Trophoblast cell (in vitro differentiated cells and primary cell): ENCODE measurements at regions not wholly inside any gene's neighbourhood (a gene's known extent, or its start where the extent isn't known, plus 50 kb on each side); places are given as distances from the start of the nearest gene placed in this dataset.

ENCODE experiments used
- DNase-seq, 2 donors: peaks; one replicate each; pipeline ENCODE4 v3.0.0-alpha.2; 2016
- H2AFZ ChIP-seq: 2 replicates; pipeline ENCODE4 v1.6.1; 2013; ENCODE audit warnings: low read length, moderate library complexity, mild to moderate bottlenecking; ENCODE audit not compliant: insufficient read depth, poor library complexity
- H2AK5ac ChIP-seq: 2 replicates; pipeline ENCODE4 v1.6.1; 2013; ENCODE audit warnings: mild to moderate bottlenecking, low read length
- H2BK120ac ChIP-seq: 2 replicates; pipeline ENCODE4 v1.6.1; 2013; ENCODE audit warnings: low read length, mild to moderate bottlenecking, moderate library complexity; ENCODE audit not compliant: insufficient read depth, poor library complexity
- H2BK12ac ChIP-seq: 2 replicates; pipeline ENCODE4 v1.6.1; 2013; ENCODE audit warnings: mild to moderate bottlenecking, low read length, moderate library complexity
- H2BK5ac ChIP-seq: 2 replicates; pipeline ENCODE4 v1.6.1; 2013; ENCODE audit warnings: low read length, low read depth, moderate library complexity, mild to moderate bottlenecking; ENCODE audit not compliant: poor library complexity
- H3K14ac ChIP-seq: 2 replicates; pipeline ENCODE4 v1.6.1; 2013; ENCODE audit warnings: mild to moderate bottlenecking, low read length
- H3K18ac ChIP-seq: 2 replicates; pipeline ENCODE4 v1.6.1; 2013; ENCODE audit warnings: mild to moderate bottlenecking, low read length
- H3K23ac ChIP-seq: 2 replicates; pipeline ENCODE4 v1.6.1; 2013; ENCODE audit warnings: low read length
- H3K27ac ChIP-seq: 2 replicates; pipeline ENCODE4 v1.5.1; 2013; ENCODE audit warnings: low read depth, mild to moderate bottlenecking, inconsistent platforms, low read length, moderate library complexity
- H3K27me3 ChIP-seq: 2 replicates; pipeline ENCODE4 v1.6.1; 2013; ENCODE audit warnings: inconsistent platforms, mild to moderate bottlenecking, low read length, moderate library complexity; ENCODE audit not compliant: insufficient read depth
- H3K36me3 ChIP-seq, 2 experiments: 1 replicate in 1 of 2; 2 replicates in 1 of 2; pipeline ENCODE4 v1.6.1; 2013; ENCODE audit warnings: low read length in 2 of 2, mild to moderate bottlenecking in 2 of 2, moderate library complexity in 1 of 2; ENCODE audit not compliant: insufficient read depth in 2 of 2, control insufficient read depth in 1 of 2
- H3K4ac ChIP-seq: 2 replicates; pipeline ENCODE4 v1.6.1; 2013; ENCODE audit warnings: low read depth, mild to moderate bottlenecking, low read length, moderate library complexity
- H3K4me1 ChIP-seq, 2 experiments: 1 replicate in 1 of 2; 2 replicates in 1 of 2; pipeline ENCODE4 v1.6.1; 2013; ENCODE audit warnings: low read length in 2 of 2, mild to moderate bottlenecking in 2 of 2, moderate library complexity in 1 of 2; ENCODE audit not compliant: insufficient read depth in 2 of 2, control insufficient read depth in 1 of 2
- H3K4me2 ChIP-seq: 2 replicates; pipeline ENCODE4 v1.6.1; 2013; ENCODE audit warnings: inconsistent platforms, mild to moderate bottlenecking, low read length, moderate library complexity
- H3K4me3 ChIP-seq: 2 replicates; pipeline ENCODE4 v1.5.1; 2013; ENCODE audit warnings: mild to moderate bottlenecking, low read depth, low read length, inconsistent platforms
- H3K79me1 ChIP-seq: one replicate; pipeline ENCODE4 v1.6.1; 2013; ENCODE audit warnings: low read length
- H3K79me2 ChIP-seq: 2 replicates; pipeline ENCODE4 v1.6.1; 2013; ENCODE audit warnings: low read length, mild to moderate bottlenecking; ENCODE audit not compliant: control insufficient read depth, insufficient read depth, poor library complexity
- H3K9ac ChIP-seq: 2 replicates; pipeline ENCODE4 v1.6.1; 2013; ENCODE audit warnings: mild to moderate bottlenecking, low read length
- H3K9me3 ChIP-seq: 2 replicates; pipeline ENCODE4 v1.6.1; 2013; ENCODE audit warnings: low read depth, mild to moderate bottlenecking, control low read depth, inconsistent platforms, low read length; ENCODE audit not compliant: insufficient read depth
- H4K12ac ChIP-seq: 2 replicates; pipeline ENCODE4 v1.6.1; 2013; ENCODE audit warnings: low read depth, mild to moderate bottlenecking, low read length, moderate library complexity
- H4K8ac ChIP-seq: 2 replicates; pipeline ENCODE4 v1.6.1; 2013; ENCODE audit warnings: low read depth, mild to moderate bottlenecking, low read length, moderate library complexity
- H4K91ac ChIP-seq: one replicate; pipeline ENCODE4 v1.6.1; 2013; ENCODE audit warnings: low read depth, mild to moderate bottlenecking, low read length, moderate library complexity
- WGBS: extraction: QIAGEN DNeasy Blood & Tissue Kit; methylation state at CpG from one replicate; pipeline ENCODE4 v1.1.7; 2013; ENCODE audit warnings: missing lambda C conversion rate; ENCODE audit not compliant: insufficient read length, insufficient coverage; ENCODE audit errors: extremely low coverage; 5-methylcytosine and 5-hydroxymethylcytosine counted together

DNA sequence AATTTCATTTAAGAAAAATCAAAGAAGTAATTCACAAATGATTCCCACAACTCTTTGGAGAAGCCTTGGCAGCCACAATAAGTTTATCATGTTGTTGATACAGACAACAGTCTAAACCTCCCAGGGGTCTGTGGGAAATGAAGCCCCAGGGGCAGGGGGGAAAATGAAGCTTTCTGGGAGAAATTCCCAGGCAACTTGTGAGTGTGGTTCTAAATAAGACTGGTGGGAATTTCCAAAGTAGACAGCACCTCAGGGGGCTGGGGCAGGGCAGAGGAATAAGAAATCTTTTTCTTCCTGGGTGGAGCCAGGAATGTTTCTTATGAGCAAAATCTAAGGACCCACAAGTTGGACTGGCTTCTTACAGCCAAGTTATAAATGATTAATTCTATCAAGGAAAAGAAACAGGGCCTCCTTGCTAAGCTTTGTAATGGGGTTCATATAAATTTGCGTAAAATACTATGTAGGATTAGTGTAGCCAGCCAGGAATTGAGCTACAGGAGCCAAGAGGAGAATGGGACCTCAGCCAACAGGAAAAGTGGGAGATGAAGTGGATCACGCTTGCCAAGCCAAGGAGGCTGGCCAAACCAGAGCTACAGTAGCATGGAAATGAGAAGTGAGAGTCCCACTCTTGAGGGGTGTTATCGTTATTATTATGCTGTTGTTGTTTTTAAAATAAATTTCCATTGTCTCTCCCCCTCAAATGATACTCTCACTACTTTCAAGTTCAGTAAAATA, 182.9 kb upstream of the FAR2 start:
- DNase-seq, result no peak
- Histone ChIP-seq H3K27ac (no peak overlapping the region), H2BK5ac (no peak overlapping the region), H3K9ac (no peak overlapping the region), H3K18ac (no peak overlapping the region), H4K12ac (no peak overlapping the region), H2BK12ac (no peak overlapping the region), H2AK5ac (no peak overlapping the region), H3K4me1 (no peaks in the 10 kb centered on the region), H2AFZ (no peak overlapping the region), H3K79me2 (no peaks in the 10 kb centered on the region), H3K79me1 (no peaks in the 10 kb centered on the region), H3K4ac (no peak overlapping the region), H3K36me3 (no peaks in the 10 kb centered on the region), H3K4me3 (no peak overlapping the region), H4K91ac (no peak overlapping the region), H3K27me3 (no peaks in the 10 kb centered on the region), H3K4me2 (no peak overlapping the region), H4K8ac (no peak overlapping the region), H3K23ac (no peak overlapping the region), H3K9me3 (no peaks in the 10 kb centered on the region), H3K14ac (no peak overlapping the region), H2BK120ac (no peak overlapping the region)
- no CpG with 5 or more reads among the region's 3 CpGs for WGBS

DNA sequence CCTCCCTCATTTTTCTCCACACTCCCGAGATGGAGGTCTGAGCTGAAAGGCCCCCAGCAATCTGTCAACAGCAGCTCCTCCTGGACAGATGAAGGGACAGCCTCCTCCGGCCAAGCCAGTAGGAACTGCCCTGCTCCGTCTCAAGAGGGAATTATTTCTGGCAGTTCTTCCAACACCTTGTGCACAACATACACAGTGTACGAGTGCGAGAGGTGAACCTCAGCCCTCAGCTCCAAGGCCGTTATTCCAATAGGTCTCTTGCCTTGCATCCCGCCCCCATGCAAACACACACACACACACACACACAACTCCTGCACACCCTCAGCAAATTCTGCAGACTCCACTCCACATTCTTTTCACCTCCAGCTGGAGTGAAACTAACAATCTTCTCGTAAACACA, 181.7 kb upstream of the FAR2 start:
- WGBS, result no CpG with 5 or more reads among the region's 8 CpGs

DNA sequence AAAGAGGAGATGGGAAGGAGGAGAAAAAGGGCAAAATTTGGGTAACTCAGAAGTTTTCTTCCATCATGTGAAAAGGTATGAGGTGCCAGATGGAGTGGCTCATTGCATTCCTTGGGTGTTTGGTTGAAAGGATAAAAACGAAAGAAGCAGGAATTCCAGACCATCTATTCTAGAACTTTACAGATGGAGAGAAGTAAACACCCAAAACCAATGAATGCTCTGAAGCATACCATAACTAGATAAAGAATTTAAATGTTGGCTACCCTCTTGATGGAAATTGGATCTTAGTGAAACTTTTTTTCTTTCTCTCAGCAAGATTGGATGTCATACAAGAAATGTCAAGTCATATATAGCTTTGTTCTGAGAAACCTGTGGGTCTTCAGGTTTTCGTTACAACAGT, 175.6 kb upstream of the FAR2 start:
- Histone ChIP-seq H3K27ac (no peak overlapping the region), H3K36me3 (no peaks in the 10 kb centered on the region), H3K9ac (no peak overlapping the region), H3K79me1 (no peaks in the 10 kb centered on the region), H3K9me3 (no peaks in the 10 kb centered on the region), H3K4me2 (no peak overlapping the region), H2BK12ac (no peak overlapping the region), H3K4ac (no peak overlapping the region), H4K12ac (no peak overlapping the region), H2AK5ac (no peak overlapping the region), H2BK5ac (no peak overlapping the region), H3K23ac (no peak overlapping the region), H4K8ac (no peak overlapping the region), H3K79me2 (no peaks in the 10 kb centered on the region), H3K4me3 (no peak overlapping the region), H4K91ac (no peak overlapping the region), H3K18ac (no peak overlapping the region), H3K27me3 (no peaks in the 10 kb centered on the region), H3K14ac (no peak overlapping the region), H3K4me1 (no peaks in the 10 kb centered on the region), H2BK120ac (no peak overlapping the region), H2AFZ (no peak overlapping the region)
- DNase-seq, result no peak
- WGBS, result no CpG with 5 or more reads among the region's 2 CpGs

More for the DNA sequence above, 181.7 kb upstream of the FAR2 start:
- Histone ChIP-seq H3K4me1 (no peaks in the 10 kb centered on the region), H2AFZ (no peak overlapping the region), H3K9me3 (no peaks in the 10 kb centered on the region), H3K4me2 (no peak overlapping the region), H2AK5ac (no peak overlapping the region), H2BK12ac (no peak overlapping the region), H3K4me3 (peak overlapping the region; percentile 23), H3K14ac (no peak overlapping the region), H3K23ac (no peak overlapping the region), H2BK5ac (no peak overlapping the region), H3K18ac (no peak overlapping the region), H3K36me3 (no peaks in the 10 kb centered on the region), H3K9ac (no peak overlapping the region), H3K27ac (no peak overlapping the region), H4K12ac (no peak overlapping the region), H3K4ac (no peak overlapping the region), H3K79me1 (no peaks in the 10 kb centered on the region), H4K91ac (no peak overlapping the region), H3K27me3 (no peaks in the 10 kb centered on the region), H4K8ac (no peak overlapping the region), H2BK120ac (no peak overlapping the region), H3K79me2 (no peaks in the 10 kb centered on the region)
- DNase-seq, result no peak

DNA sequence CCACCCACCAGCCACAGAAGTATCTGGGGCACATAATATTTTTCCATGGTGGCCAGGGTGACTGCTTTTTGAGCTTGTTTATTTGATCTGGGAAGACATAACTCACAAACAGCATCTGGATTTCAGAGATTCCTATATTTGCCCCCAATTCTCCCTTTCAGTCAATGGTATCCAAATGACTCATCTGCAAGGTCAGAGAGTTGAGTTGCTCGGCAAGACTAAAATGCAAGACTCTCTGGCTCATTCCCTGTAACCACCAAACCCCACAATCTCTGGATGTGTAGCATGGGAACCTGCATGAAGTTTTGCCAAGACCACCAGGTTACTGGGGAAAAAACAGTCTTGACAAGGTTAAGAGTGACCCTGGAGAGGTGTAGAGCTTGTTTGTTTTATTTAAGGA, 174.9 kb upstream of the FAR2 start:
- no peak overlapping the region for H3K4me2 ChIP-seq
- no peak overlapping the region for H3K4me3 ChIP-seq
- H2BK5ac ChIP-seq, result no peak overlapping the region
- no peak overlapping the region for H3K23ac ChIP-seq
- no peaks in the 10 kb centered on the region for H3K4me1 ChIP-seq
- no peaks in the 10 kb centered on the region for H3K27me3 ChIP-seq
- no peak overlapping the region for H3K14ac ChIP-seq
- H3K4ac ChIP-seq, result no peak overlapping the region
- no peaks in the 10 kb centered on the region for H3K79me1 ChIP-seq
- H3K79me2 ChIP-seq, result no peaks in the 10 kb centered on the region
- H2AFZ ChIP-seq, result no peak overlapping the region
- no peak overlapping the region for H3K9ac ChIP-seq
- no peaks in the 10 kb centered on the region for H3K36me3 ChIP-seq
- H3K18ac ChIP-seq, result no peak overlapping the region
- H4K8ac ChIP-seq, result no peak overlapping the region
- no peak overlapping the region for H4K91ac ChIP-seq
- H2BK12ac ChIP-seq, result no peak overlapping the region
- DNase-seq, result no peak
- no CpG with 5 or more reads among the region's 1 CpG for WGBS
- H3K27ac ChIP-seq, result no peak overlapping the region
- no peak overlapping the region for H2BK120ac ChIP-seq
- H3K9me3 ChIP-seq, result no peaks in the 10 kb centered on the region
- H4K12ac ChIP-seq, result no peak overlapping the region
- no peak overlapping the region for H2AK5ac ChIP-seq
